Femur (tissue), 1 donor: ENCODE measurements at regions not wholly inside any gene's neighbourhood (a gene's known extent, or its start where the extent isn't known, plus 50 kb on each side); places are given as distances from the start of the nearest gene placed in this dataset.

ENCODE experiments used
- DNase-seq: peaks from one replicate; pipeline ENCODE4 v3.0.0-alpha.2; 2017

- no peak for DNase-seq
Observed at GRCh38 chr2:71951718-71952404, 195.8 kb downstream of the CYP26B1 start.

GRCh38 chr2:71951083-71951468 lies 196.6 kb downstream of the CYP26B1 start:
- DNase-seq, result no peak

- DNase-seq, result no peak
Observed at GRCh38 chr2:71950256-71951082, 197.2 kb downstream of the CYP26B1 start.

GRCh38 chr2:71949537-71949798 lies 198.2 kb downstream of the CYP26B1 start:
- DNase-seq, result no peak

GRCh38 chr2:71948781-71949536 lies 198.7 kb downstream of the CYP26B1 start:
- DNase-seq, result no peak

- no peak for DNase-seq
Observed at GRCh38 chr2:71947809-71948208, 199.9 kb downstream of the CYP26B1 start.

GRCh38 chr2:71945603-71945959 lies 202.1 kb downstream of the CYP26B1 start:
- DNase-seq, result no peak

GRCh38 chr2:71944806-71945602 lies 202.7 kb downstream of the CYP26B1 start:
- DNase-seq, result peak; percentile 74

GRCh38 chr2:71944183-71944550 lies 203.5 kb downstream of the CYP26B1 start:
- DNase-seq, result no peak

GRCh38 chr2:71943238-71944182 lies 204.2 kb downstream of the CYP26B1 start:
- peak; percentile 45 for DNase-seq

- DNase-seq, result peak; percentile 65
Observed at GRCh38 chr2:71941726-71942525, 205.7 kb downstream of the CYP26B1 start.

- DNase-seq, result peak; percentile 19
Observed at GRCh38 chr2:71940695-71941094, 207.0 kb downstream of the CYP26B1 start.

- DNase-seq, result peak; percentile 37
Observed at GRCh38 chr2:71939588-71940535, 207.8 kb downstream of the CYP26B1 start.

GRCh38 chr2:71938659-71939587 lies 208.7 kb downstream of the CYP26B1 start:
- DNase-seq, result peak; percentile 11

- DNase-seq, result no peak
Observed at GRCh38 chr2:71938108-71938507, 209.6 kb downstream of the CYP26B1 start.

- DNase-seq, result peak; percentile 8
Observed at GRCh38 chr2:71937396-71937795, 210.3 kb downstream of the CYP26B1 start.

GRCh38 chr2:71936076-71937030 lies 211.3 kb downstream of the CYP26B1 start:
- peak; percentile 23 for DNase-seq
